HepG2 (cell line): ENCODE measurements at regions not wholly inside any gene's neighbourhood (a gene's known extent, or its start where the extent isn't known, plus 50 kb on each side); places are given as distances from the start of the nearest gene placed in this dataset.

Experiments
- ATAC-seq: fragments of 200-7000 bp; cut with Tn5 transposase; 3 replicates; pipeline ENCODE4 v1.9.1; 2020; ENCODE audit warnings: mild to moderate bottlenecking, moderate library complexity
- BruUV-seq: library from RNA; stranded (reverse); fragments of 400-500 nt; replicated peaks from 2 replicates; lab custom pipeline; 2021; lab: Mats Ljungman, UMichigan
- CTCF ChIA-PET: fragments of 300-600 bp; formaldehyde crosslinking; extraction: SDS; loops from one replicate; lab custom pipeline; 2021; ENCODE audit warnings: low total read pairs, inconsistent platforms, low intra/inter-chr PET ratio; lab: Yijun Ruan, JAX
- POLR2A ChIA-PET: fragments of 350-600 bp; sonication (Branson Sonifier 250); formaldehyde crosslinking; loops from one replicate; lab custom pipeline; 2020; ENCODE audit warnings: antibody characterized with exemption, inconsistent platforms; lab: Yijun Ruan, JAX
- DNase-seq: peaks from one replicate; pipeline ENCODE4 v3.0.0-alpha.2; 2015; ENCODE audit warnings: low spot score
- FAIRE-seq: peaks from 3 replicates; lab custom pipeline; 2011; peaks lifted over from hg19 to GRCh38; lab: Jason Lieb, UNC
- H2AFZ ChIP-seq: one replicate; pipeline ENCODE4 v1.6.1; 2011; ENCODE audit warnings: low read length, inconsistent platforms
- H3K27ac ChIP-seq: fragments of 300-600 bp; 3 replicates; pipeline ENCODE4 v1.8.0; 2011; ENCODE audit warnings: mixed run types, mild to moderate bottlenecking, mixed read lengths, low read length, inconsistent platforms; ENCODE audit not compliant: insufficient read depth; ENCODE audit errors: extremely low read length
- H3K27me3 ChIP-seq, 2 experiments: fragments of 200-600 bp in 1 of 2; 2 replicates in 1 of 2; 3 replicates in 1 of 2; pipeline versions ENCODE4 v1.6.0 to v1.8.0; 2011; ENCODE audit warnings: low read length in 2 of 2, mild to moderate bottlenecking in 2 of 2, moderate library complexity in 2 of 2, inconsistent platforms in 1 of 2; ENCODE audit not compliant: insufficient read depth in 2 of 2, control insufficient read depth in 1 of 2
- H3K36me3 ChIP-seq, 2 experiments: fragments of 200-600 bp in 1 of 2; replicated peaks in 1 of 2; 2 replicates in 1 of 2; 3 replicates in 1 of 2; pipeline versions ENCODE4 v1.5.1 to v1.8.0; 2011; ENCODE audit warnings: low read length in 2 of 2, inconsistent platforms in 1 of 2; ENCODE audit not compliant: insufficient read depth in 2 of 2, control insufficient read depth in 1 of 2
- H3K4me1 ChIP-seq: 2 replicates; pipeline ENCODE4 v1.5.1; 2012; ENCODE audit warnings: low read length, inconsistent platforms; ENCODE audit not compliant: insufficient read depth
- H3K4me2 ChIP-seq: 2 replicates; pipeline ENCODE4 v1.6.0; 2011; ENCODE audit warnings: low read depth, low read length, inconsistent platforms
- H3K4me3 ChIP-seq, 3 experiments: fragments of 200-600 bp in 1 of 3; sonication (generic), shearing (Covaris generic) in 1 of 3; replicated peaks in 1 of 3; 2 replicates each; pipeline ENCODE4 v1.5.1; 2011 to 2016; ENCODE audit warnings: low read length in 3 of 3, inconsistent platforms in 2 of 3, low read depth in 2 of 3, mild to moderate bottlenecking in 2 of 3, control low read depth in 1 of 3, mixed read lengths in 1 of 3; ENCODE audit not compliant: insufficient read depth in 1 of 3
- H3K79me2 ChIP-seq: one replicate; pipeline ENCODE4 v1.6.1; 2011; ENCODE audit warnings: low read length, inconsistent platforms; ENCODE audit not compliant: insufficient read depth
- H3K9ac ChIP-seq: 2 replicates; pipeline ENCODE4 v1.6.0; 2011; ENCODE audit warnings: mild to moderate bottlenecking, low read depth, low read length, inconsistent platforms; ENCODE audit not compliant: insufficient read depth
- H3K9me3 ChIP-seq: 2 replicates; pipeline ENCODE4 v1.5.1; 2012; ENCODE audit warnings: mild to moderate bottlenecking, low read length
- H4K20me1 ChIP-seq: 2 replicates; pipeline ENCODE4 v1.6.0; 2011; ENCODE audit warnings: inconsistent platforms, mild to moderate bottlenecking, low read length, moderate library complexity; ENCODE audit not compliant: insufficient read depth
- FOXM1 ChIP-seq: sonication (generic); formaldehyde crosslinking; IDR thresholded peaks from 2 replicates; pipeline ENCODE4 v1.5.0; 2020; ENCODE audit warnings: missing genetic modification reagents
- HCFC1 ChIP-seq: fragments of 150-350 bp; IDR thresholded peaks from 2 replicates; pipeline ENCODE4 v1.6.1; 2014; ENCODE audit warnings: low read depth, low read length
- MED8 ChIP-seq: sonication (generic); formaldehyde crosslinking; IDR thresholded peaks from 2 replicates; pipeline ENCODE4 v1.8.1; 2023; ENCODE audit warnings: mild to moderate bottlenecking, missing genetic modification reagents; ENCODE audit not compliant: insufficient replicate concordance
- PAF1 ChIP-seq: IDR thresholded peaks from 2 replicates; pipeline ENCODE4 v1.6.1; 2016; ENCODE audit warnings: missing genetic modification reagents, missing compliant biosample characterization
- RCOR2 ChIP-seq: IDR thresholded peaks from 2 replicates; pipeline ENCODE4 v1.6.1; 2016; ENCODE audit warnings: missing biosample characterization, missing genetic modification reagents
- SAFB2 ChIP-seq: sonication (generic); formaldehyde crosslinking; IDR thresholded peaks from 2 replicates; pipeline ENCODE4 v1.5.1; 2020; ENCODE audit warnings: missing genetic modification reagents, low read depth, mild to moderate bottlenecking, borderline replicate concordance
- ZNF589 ChIP-seq: sonication (generic); formaldehyde crosslinking; conservative IDR thresholded peaks from 2 replicates; pipeline ENCODE4 v1.8.0; 2022; ENCODE audit warnings: mild to moderate bottlenecking, moderate library complexity, missing genetic modification reagents
- ZNF776 ChIP-seq: sonication (generic); formaldehyde crosslinking; IDR thresholded peaks from 2 replicates; pipeline ENCODE4 v1.4.0; 2020; ENCODE audit warnings: mild to moderate bottlenecking, missing genetic modification reagents
- WGBS: methylation state at CpG from one replicate; pipeline ENCODE4 v1.1.6; 2017; ENCODE audit warnings: low lambda C conversion rate; 5-methylcytosine and 5-hydroxymethylcytosine counted together
- in situ Hi-C: cut with HindIII; loops from 2 replicates; pipeline ENCODE4 v1.10.0; 2017; ENCODE audit warnings: low pct_unique_long_range_greater_than_20kb; ENCODE audit not compliant: extremely low pct_ligation_motif_present
- intact Hi-C: fragments of 100-400 bp; cut with micrococcal nuclease; formaldehyde crosslinking; loops from one replicate; pipeline ENCODE4 v1.10.0; 2022; ENCODE audit not compliant: unreplicated experiment
- TF ChIP-seq, protein P1 (sequence below): sonication (generic); formaldehyde crosslinking; IDR thresholded peaks from 2 replicates; pipeline ENCODE4 v1.8.1; 2023; ENCODE audit warnings: missing genetic modification reagents, inconsistent platforms, borderline replicate concordance
- TF ChIP-seq, protein P2 (sequence below): sonication (generic); formaldehyde crosslinking; IDR thresholded peaks from 2 replicates; pipeline ENCODE4 v1.4.0; 2020; ENCODE audit warnings: missing genetic modification reagents
- TF ChIP-seq, protein P3 (sequence below): sonication (generic); formaldehyde crosslinking; IDR thresholded peaks from 2 replicates; pipeline ENCODE4 v1.8.0; 2022; ENCODE audit warnings: mild to moderate bottlenecking, missing genetic modification reagents
- TF ChIP-seq, protein P4 (sequence below): sonication (generic); formaldehyde crosslinking; IDR thresholded peaks from 2 replicates; pipeline ENCODE4 v1.4.0; 2020; ENCODE audit warnings: missing genetic modification reagents

DNA sequence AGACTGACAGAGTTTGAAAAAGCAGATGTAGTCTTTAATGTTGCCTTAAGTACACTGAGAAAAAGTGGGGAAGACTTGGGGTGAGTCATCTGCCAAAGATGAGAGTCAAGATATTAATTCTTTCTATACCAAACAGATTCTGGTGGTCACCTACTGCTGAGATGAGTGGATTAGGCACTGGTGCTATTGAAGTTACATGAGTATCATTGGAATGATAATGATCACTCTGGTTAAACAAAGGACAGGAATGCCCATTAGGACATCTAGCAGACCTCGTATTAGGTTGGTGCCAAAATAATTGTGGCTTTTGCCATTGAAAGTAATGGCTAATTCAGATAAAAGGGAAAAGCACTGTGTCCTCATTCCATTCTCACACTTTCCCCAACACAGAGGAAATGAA, 1588.9 kb downstream of the KCNT2 start:
- TF ChIP-seq, protein P1, sequence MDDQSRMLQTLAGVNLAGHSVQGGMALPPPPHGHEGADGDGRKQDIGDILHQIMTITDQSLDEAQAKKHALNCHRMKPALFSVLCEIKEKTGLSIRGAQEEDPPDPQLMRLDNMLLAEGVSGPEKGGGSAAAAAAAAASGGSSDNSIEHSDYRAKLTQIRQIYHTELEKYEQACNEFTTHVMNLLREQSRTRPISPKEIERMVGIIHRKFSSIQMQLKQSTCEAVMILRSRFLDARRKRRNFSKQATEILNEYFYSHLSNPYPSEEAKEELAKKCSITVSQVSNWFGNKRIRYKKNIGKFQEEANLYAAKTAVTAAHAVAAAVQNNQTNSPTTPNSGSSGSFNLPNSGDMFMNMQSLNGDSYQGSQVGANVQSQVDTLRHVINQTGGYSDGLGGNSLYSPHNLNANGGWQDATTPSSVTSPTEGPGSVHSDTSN (CRISPR knock-in tag) = no peak
- TF ChIP-seq MED8 (CRISPR knock-in tag) (no peak), ZNF776 (CRISPR knock-in tag) (no peak), SAFB2 (CRISPR knock-in tag) (no peak), FOXM1 (no peak), RCOR2 (CRISPR knock-in tag) (no peak), ZNF589 (no peak), PAF1 (CRISPR knock-in tag) (no peak), HCFC1 (no peak)
- TF ChIP-seq, protein P2, sequence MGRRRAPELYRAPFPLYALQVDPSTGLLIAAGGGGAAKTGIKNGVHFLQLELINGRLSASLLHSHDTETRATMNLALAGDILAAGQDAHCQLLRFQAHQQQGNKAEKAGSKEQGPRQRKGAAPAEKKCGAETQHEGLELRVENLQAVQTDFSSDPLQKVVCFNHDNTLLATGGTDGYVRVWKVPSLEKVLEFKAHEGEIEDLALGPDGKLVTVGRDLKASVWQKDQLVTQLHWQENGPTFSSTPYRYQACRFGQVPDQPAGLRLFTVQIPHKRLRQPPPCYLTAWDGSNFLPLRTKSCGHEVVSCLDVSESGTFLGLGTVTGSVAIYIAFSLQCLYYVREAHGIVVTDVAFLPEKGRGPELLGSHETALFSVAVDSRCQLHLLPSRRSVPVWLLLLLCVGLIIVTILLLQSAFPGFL = no peak
- TF ChIP-seq, protein P3, sequence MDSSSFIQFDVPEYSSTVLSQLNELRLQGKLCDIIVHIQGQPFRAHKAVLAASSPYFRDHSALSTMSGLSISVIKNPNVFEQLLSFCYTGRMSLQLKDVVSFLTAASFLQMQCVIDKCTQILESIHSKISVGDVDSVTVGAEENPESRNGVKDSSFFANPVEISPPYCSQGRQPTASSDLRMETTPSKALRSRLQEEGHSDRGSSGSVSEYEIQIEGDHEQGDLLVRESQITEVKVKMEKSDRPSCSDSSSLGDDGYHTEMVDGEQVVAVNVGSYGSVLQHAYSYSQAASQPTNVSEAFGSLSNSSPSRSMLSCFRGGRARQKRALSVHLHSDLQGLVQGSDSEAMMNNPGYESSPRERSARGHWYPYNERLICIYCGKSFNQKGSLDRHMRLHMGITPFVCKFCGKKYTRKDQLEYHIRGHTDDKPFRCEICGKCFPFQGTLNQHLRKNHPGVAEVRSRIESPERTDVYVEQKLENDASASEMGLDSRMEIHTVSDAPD (CRISPR knock-in tag) = no peak
- TF ChIP-seq, protein P4, sequence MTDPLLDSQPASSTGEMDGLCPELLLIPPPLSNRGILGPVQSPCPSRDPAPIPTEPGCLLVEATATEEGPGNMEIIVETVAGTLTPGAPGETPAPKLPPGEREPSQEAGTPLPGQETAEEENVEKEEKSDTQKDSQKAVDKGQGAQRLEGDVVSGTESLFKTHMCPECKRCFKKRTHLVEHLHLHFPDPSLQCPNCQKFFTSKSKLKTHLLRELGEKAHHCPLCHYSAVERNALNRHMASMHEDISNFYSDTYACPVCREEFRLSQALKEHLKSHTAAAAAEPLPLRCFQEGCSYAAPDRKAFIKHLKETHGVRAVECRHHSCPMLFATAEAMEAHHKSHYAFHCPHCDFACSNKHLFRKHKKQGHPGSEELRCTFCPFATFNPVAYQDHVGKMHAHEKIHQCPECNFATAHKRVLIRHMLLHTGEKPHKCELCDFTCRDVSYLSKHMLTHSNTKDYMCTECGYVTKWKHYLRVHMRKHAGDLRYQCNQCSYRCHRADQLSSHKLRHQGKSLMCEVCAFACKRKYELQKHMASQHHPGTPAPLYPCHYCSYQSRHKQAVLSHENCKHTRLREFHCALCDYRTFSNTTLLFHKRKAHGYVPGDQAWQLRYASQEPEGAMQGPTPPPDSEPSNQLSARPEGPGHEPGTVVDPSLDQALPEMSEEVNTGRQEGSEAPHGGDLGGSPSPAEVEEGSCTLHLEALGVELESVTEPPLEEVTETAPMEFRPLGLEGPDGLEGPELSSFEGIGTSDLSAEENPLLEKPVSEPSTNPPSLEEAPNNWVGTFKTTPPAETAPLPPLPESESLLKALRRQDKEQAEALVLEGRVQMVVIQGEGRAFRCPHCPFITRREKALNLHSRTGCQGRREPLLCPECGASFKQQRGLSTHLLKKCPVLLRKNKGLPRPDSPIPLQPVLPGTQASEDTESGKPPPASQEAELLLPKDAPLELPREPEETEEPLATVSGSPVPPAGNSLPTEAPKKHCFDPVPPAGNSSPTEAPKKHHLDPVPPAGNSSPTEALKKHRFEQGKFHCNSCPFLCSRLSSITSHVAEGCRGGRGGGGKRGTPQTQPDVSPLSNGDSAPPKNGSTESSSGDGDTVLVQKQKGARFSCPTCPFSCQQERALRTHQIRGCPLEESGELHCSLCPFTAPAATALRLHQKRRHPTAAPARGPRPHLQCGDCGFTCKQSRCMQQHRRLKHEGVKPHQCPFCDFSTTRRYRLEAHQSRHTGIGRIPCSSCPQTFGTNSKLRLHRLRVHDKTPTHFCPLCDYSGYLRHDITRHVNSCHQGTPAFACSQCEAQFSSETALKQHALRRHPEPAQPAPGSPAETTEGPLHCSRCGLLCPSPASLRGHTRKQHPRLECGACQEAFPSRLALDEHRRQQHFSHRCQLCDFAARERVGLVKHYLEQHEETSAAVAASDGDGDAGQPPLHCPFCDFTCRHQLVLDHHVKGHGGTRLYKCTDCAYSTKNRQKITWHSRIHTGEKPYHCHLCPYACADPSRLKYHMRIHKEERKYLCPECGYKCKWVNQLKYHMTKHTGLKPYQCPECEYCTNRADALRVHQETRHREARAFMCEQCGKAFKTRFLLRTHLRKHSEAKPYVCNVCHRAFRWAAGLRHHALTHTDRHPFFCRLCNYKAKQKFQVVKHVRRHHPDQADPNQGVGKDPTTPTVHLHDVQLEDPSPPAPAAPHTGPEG (CRISPR knock-in tag) = no peak
- BruUV-seq = no TSS peak
- WGBS = 0% methylated on average over 1 of the region's 1 CpG
- no peaks in the 10 kb centered on the region for H3K36me3 ChIP-seq
- peaks cover 11% of the 10 kb centered on the region; the same call in 1 of the 2 replicates for H3K9me3 ChIP-seq
- no peaks in the 10 kb centered on the region for H3K27me3 ChIP-seq
- H3K9ac ChIP-seq = no peak overlapping the region
- no peaks in the 10 kb centered on the region for H4K20me1 ChIP-seq
- DNase-seq (no peak), FAIRE-seq (no peak), ATAC-seq (no peak)
- no peak overlapping the region for H2AFZ ChIP-seq
- no peaks in the 10 kb centered on the region for H3K79me2 ChIP-seq
- no peak overlapping the region for H3K4me2 ChIP-seq
- H3K4me3 ChIP-seq = no peak overlapping the region
- intact Hi-C loops = no loop called here
- POLR2A ChIA-PET = no interaction called here
- in situ Hi-C loops = no loop called here
- H3K27ac ChIP-seq = no peak overlapping the region
- CTCF ChIA-PET = no interaction called here
- H3K4me1 ChIP-seq = no peaks in the 10 kb centered on the region
